WTC11 (cell line): ENCODE measurements at regions not wholly inside any gene's neighbourhood (a gene's known extent, or its start where the extent isn't known, plus 50 kb on each side); places are given as distances from the start of the nearest gene placed in this dataset.

Experiments
- ATAC-seq: fragments of 200-7000 bp; cut with Tn5 transposase; 2 replicates; pipeline ENCODE4 v1.10.0; 2021; ENCODE audit warnings: mild to moderate bottlenecking, moderate library complexity
- CTCF ChIA-PET: fragments of 300-600 bp; sonication (Branson Sonifier 250); formaldehyde crosslinking; loops from one replicate; lab custom pipeline; 2021; ENCODE audit warnings: antibody characterized with exemption; lab: Charles Lee
- POLR2A ChIA-PET: fragments of 350-600 bp; sonication (Branson Sonifier 250); formaldehyde crosslinking; loops from one replicate; lab custom pipeline; 2021; ENCODE audit warnings: antibody characterized with exemption; lab: Charles Lee
- DNase-seq: peaks from one replicate; pipeline ENCODE4 v3.0.0; 2021; ENCODE audit warnings: low spot score
- H3K27ac Mint-ChIP-seq: 2 replicates; pipeline ENCODE4 v1.8.0; 2021; ENCODE audit warnings: mixed read lengths
- H3K27me3 Mint-ChIP-seq: 2 replicates; pipeline ENCODE4 v1.8.0; 2021; ENCODE audit warnings: low read depth, mild to moderate bottlenecking, moderate library complexity, mixed read lengths
- H3K36me3 Mint-ChIP-seq: 2 replicates; pipeline ENCODE4 v1.8.0; 2021; ENCODE audit warnings: mixed read lengths
- H3K4me1 Mint-ChIP-seq: 2 replicates; pipeline ENCODE4 v1.8.0; 2022; ENCODE audit warnings: mixed read lengths
- H3K4me3 Mint-ChIP-seq: 2 replicates; pipeline ENCODE4 v1.8.0; 2021; ENCODE audit warnings: mild to moderate bottlenecking, moderate library complexity, mixed read lengths
- H3K9me3 Mint-ChIP-seq: 2 replicates; pipeline ENCODE4 v1.8.0; 2021; ENCODE audit warnings: mixed read lengths
- ATF1 ChIP-seq: sonication (generic); formaldehyde crosslinking; IDR thresholded peaks from 2 replicates; pipeline ENCODE4 v1.8.1; 2023; ENCODE audit warnings: mild to moderate bottlenecking, moderate library complexity, missing genetic modification reagents
- CREM ChIP-seq: sonication (generic); formaldehyde crosslinking; IDR thresholded peaks from 2 replicates; pipeline ENCODE4 v1.8.1; 2022; ENCODE audit warnings: mild to moderate bottlenecking, missing genetic modification reagents, moderate library complexity
- EMX1 ChIP-seq: fragments of 250-450 bp; sonication (Bioruptor Pico); IDR thresholded peaks from 2 replicates; pipeline ENCODE4 v1.8.0; 2021; ENCODE audit warnings: mild to moderate bottlenecking
- FOXJ3 ChIP-seq: sonication (generic); formaldehyde crosslinking; IDR thresholded peaks from 2 replicates; pipeline ENCODE4 v1.9.0; 2021; ENCODE audit warnings: missing genetic modification reagents, mild to moderate bottlenecking, borderline replicate concordance
- HMGA2 ChIP-seq: fragments of 250-450 bp; sonication (Bioruptor Pico); IDR thresholded peaks from 2 replicates; pipeline ENCODE4 v1.4.0; 2021; ENCODE audit warnings: mild to moderate bottlenecking, moderate library complexity
- IRF1 ChIP-seq: sonication (generic); formaldehyde crosslinking; IDR thresholded peaks from 2 replicates; pipeline ENCODE4 v1.8.0; 2023; ENCODE audit warnings: missing genetic modification reagents
- IRF2 ChIP-seq: sonication (generic); formaldehyde crosslinking; IDR thresholded peaks from 2 replicates; pipeline ENCODE4 v1.8.0; 2022; ENCODE audit warnings: low read depth, missing genetic modification reagents, borderline replicate concordance
- KAT7 ChIP-seq: sonication (generic); formaldehyde crosslinking; IDR thresholded peaks from 2 replicates; pipeline ENCODE4 v1.8.1; 2023; ENCODE audit warnings: missing genetic modification reagents, mild to moderate bottlenecking, borderline replicate concordance
- NR3C1 ChIP-seq: sonication (generic); formaldehyde crosslinking; conservative IDR thresholded peaks from 2 replicates; pipeline ENCODE4 v1.8.1; 2023; ENCODE audit warnings: low read depth, mild to moderate bottlenecking, missing genetic modification reagents
- OVOL2 ChIP-seq: fragments of 250-450 bp; sonication (Bioruptor Pico); IDR thresholded peaks from 2 replicates; pipeline ENCODE4 v1.9.0; 2021; ENCODE audit warnings: mild to moderate bottlenecking, borderline replicate concordance
- SMAD4 ChIP-seq: sonication (generic); formaldehyde crosslinking; IDR thresholded peaks from 2 replicates; pipeline ENCODE4 v1.8.0; 2022; ENCODE audit warnings: mild to moderate bottlenecking, missing genetic modification reagents
- SP1 ChIP-seq: sonication (generic); formaldehyde crosslinking; conservative IDR thresholded peaks from 2 replicates; pipeline ENCODE4 v1.8.1; 2022; ENCODE audit warnings: missing genetic modification reagents
- STAT6 ChIP-seq: sonication (generic); formaldehyde crosslinking; conservative IDR thresholded peaks from 2 replicates; pipeline ENCODE4 v1.8.1; 2023; ENCODE audit warnings: mild to moderate bottlenecking, low read depth, missing genetic modification reagents, moderate library complexity
- TEAD1 ChIP-seq: sonication (generic); formaldehyde crosslinking; IDR thresholded peaks from 2 replicates; pipeline ENCODE4 v1.8.0; 2022; ENCODE audit warnings: mild to moderate bottlenecking, missing genetic modification reagents
- TEAD4 ChIP-seq: sonication (generic); formaldehyde crosslinking; IDR thresholded peaks from 2 replicates; pipeline ENCODE4 v1.8.0; 2022; ENCODE audit warnings: mild to moderate bottlenecking, missing genetic modification reagents
- ZBTB43 ChIP-seq: sonication (generic); formaldehyde crosslinking; IDR thresholded peaks from 2 replicates; pipeline ENCODE4 v1.8.1; 2023; ENCODE audit warnings: mild to moderate bottlenecking, missing genetic modification reagents
- ZNF232 ChIP-seq: sonication (generic); formaldehyde crosslinking; IDR thresholded peaks from 2 replicates; pipeline ENCODE4 v1.8.0; 2022; ENCODE audit warnings: mild to moderate bottlenecking, missing genetic modification reagents
- ZNF396 ChIP-seq: fragments of 250-450 bp; sonication (Bioruptor Pico); IDR thresholded peaks from 2 replicates; pipeline ENCODE4 v1.8.0; 2021; ENCODE audit warnings: mild to moderate bottlenecking, moderate library complexity, borderline replicate concordance
- ZNF416 ChIP-seq: fragments of 250-450 bp; sonication (Bioruptor Pico); IDR thresholded peaks from 2 replicates; pipeline ENCODE4 v1.9.0; 2021; ENCODE audit warnings: mild to moderate bottlenecking, inconsistent platforms
- ZSCAN18 ChIP-seq: fragments of 250-450 bp; sonication (Bioruptor Pico); IDR thresholded peaks from 2 replicates; pipeline ENCODE4 v2.1.2; 2022; ENCODE audit warnings: mild to moderate bottlenecking, moderate library complexity
- TF ChIP-seq, protein P1 (sequence below): sonication (generic); formaldehyde crosslinking; IDR thresholded peaks from 2 replicates; pipeline ENCODE4 v1.8.1; 2022; ENCODE audit warnings: mild to moderate bottlenecking, moderate library complexity, missing genetic modification reagents
- TF ChIP-seq, protein P2 (sequence below): sonication (generic); formaldehyde crosslinking; IDR thresholded peaks from 2 replicates; pipeline ENCODE4 v1.8.0; 2022; ENCODE audit warnings: missing genetic modification reagents

DNA sequence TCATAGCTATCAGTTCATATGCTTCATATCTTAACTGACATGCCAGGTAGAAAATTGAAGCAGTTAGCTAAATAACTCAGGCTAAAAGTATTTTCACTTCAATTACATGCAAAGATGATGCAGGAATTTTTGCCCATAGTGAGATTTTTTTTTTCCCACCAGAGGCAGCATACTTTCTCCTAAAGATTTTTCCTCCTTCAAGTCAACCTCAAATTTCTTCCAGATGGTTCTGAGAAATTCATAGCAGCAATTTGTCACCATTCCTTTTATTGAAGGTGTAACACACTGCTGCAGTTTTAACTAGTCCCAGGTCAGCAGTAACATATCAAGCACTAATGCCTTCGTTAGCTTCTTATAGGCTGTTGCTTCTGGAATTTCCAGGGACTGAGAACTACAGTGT is 141.9 kb downstream of the SUCLA2 start (continued):
- TF ChIP-seq KAT7 (CRISPR knock-in tag) (no peak), FOXJ3 (CRISPR knock-in tag) (no peak), ZNF232 (CRISPR knock-in tag) (no peak)

GRCh38 chr13:47858042-47859025 is 142.7 kb downstream of the SUCLA2 start:
- H3K4me3 Mint-ChIP-seq, result no peak overlapping the region
- H3K27ac Mint-ChIP-seq, result no peak overlapping the region
- ChIA-PET POLR2A (no interaction called here), CTCF (no interaction called here)
- no peaks in the 10 kb centered on the region for H3K9me3 Mint-ChIP-seq
- no peaks in the 10 kb centered on the region for H3K36me3 Mint-ChIP-seq
- peaks cover 3% of the 10 kb centered on the region; the same call in 1 of the 2 replicates for H3K27me3 Mint-ChIP-seq
- DNase-seq (no peak), ATAC-seq (no peak)
- peaks cover 15% of the 10 kb centered on the region for H3K4me1 Mint-ChIP-seq
- no peak for TF ChIP-seq OVOL2 (CRISPR knock-in tag)
- no peak for TF ChIP-seq SP1 (CRISPR knock-in tag)
- no peak for TF ChIP-seq SMAD4 (CRISPR knock-in tag)
- no peak for TF ChIP-seq IRF2 (CRISPR knock-in tag)
- TF ChIP-seq TEAD1 (CRISPR knock-in tag), result no peak
- TF ChIP-seq ZNF416 (CRISPR knock-in tag), result no peak
- no peak for TF ChIP-seq KAT7 (CRISPR knock-in tag)
- TF ChIP-seq ZBTB43 (CRISPR knock-in tag), result no peak
- no peak for TF ChIP-seq CREM (CRISPR knock-in tag)
- no peak for TF ChIP-seq ZNF232 (CRISPR knock-in tag)
- TF ChIP-seq, protein P1, sequence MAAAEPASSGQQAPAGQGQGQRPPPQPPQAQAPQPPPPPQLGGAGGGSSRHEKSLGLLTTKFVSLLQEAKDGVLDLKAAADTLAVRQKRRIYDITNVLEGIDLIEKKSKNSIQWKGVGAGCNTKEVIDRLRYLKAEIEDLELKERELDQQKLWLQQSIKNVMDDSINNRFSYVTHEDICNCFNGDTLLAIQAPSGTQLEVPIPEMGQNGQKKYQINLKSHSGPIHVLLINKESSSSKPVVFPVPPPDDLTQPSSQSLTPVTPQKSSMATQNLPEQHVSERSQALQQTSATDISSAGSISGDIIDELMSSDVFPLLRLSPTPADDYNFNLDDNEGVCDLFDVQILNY, result no peak
- TF ChIP-seq ZSCAN18 (CRISPR knock-in tag), result no peak
- no peak for TF ChIP-seq TEAD4 (CRISPR knock-in tag)
- no peak for TF ChIP-seq STAT6 (CRISPR knock-in tag)
- no peak for TF ChIP-seq ATF1 (CRISPR knock-in tag)

- no peak overlapping the region for H3K4me3 Mint-ChIP-seq
- CTCF ChIA-PET, result interaction anchor here (0.5 kb wide), 1 partner anchor 82 kb away, joined by 3 read pairs; no protein-coding TSS in a partner anchor
- H3K36me3 Mint-ChIP-seq, result no peaks in the 10 kb centered on the region; the same call in 1 of the 2 replicates
- H3K4me1 Mint-ChIP-seq, result peaks cover 7% of the 10 kb centered on the region
- peaks cover 24% of the 10 kb centered on the region for H3K9me3 Mint-ChIP-seq
- no peak overlapping the region for H3K27ac Mint-ChIP-seq
- DNase-seq (no peak), ATAC-seq (no peak)
- POLR2A ChIA-PET, result no interaction called here
- peaks cover 2% of the 10 kb centered on the region; the same call in 1 of the 2 replicates for H3K27me3 Mint-ChIP-seq
- no peak for TF ChIP-seq NR3C1 (CRISPR knock-in tag)
- no peak for TF ChIP-seq ZNF396 (CRISPR knock-in tag)
- no peak for TF ChIP-seq KAT7 (CRISPR knock-in tag)
- TF ChIP-seq IRF1 (CRISPR knock-in tag), result no peak
- TF ChIP-seq HMGA2 (CRISPR knock-in tag), result no peak
- TF ChIP-seq ATF1 (CRISPR knock-in tag), result no peak
- no peak for TF ChIP-seq EMX1
- TF ChIP-seq, protein P2, sequence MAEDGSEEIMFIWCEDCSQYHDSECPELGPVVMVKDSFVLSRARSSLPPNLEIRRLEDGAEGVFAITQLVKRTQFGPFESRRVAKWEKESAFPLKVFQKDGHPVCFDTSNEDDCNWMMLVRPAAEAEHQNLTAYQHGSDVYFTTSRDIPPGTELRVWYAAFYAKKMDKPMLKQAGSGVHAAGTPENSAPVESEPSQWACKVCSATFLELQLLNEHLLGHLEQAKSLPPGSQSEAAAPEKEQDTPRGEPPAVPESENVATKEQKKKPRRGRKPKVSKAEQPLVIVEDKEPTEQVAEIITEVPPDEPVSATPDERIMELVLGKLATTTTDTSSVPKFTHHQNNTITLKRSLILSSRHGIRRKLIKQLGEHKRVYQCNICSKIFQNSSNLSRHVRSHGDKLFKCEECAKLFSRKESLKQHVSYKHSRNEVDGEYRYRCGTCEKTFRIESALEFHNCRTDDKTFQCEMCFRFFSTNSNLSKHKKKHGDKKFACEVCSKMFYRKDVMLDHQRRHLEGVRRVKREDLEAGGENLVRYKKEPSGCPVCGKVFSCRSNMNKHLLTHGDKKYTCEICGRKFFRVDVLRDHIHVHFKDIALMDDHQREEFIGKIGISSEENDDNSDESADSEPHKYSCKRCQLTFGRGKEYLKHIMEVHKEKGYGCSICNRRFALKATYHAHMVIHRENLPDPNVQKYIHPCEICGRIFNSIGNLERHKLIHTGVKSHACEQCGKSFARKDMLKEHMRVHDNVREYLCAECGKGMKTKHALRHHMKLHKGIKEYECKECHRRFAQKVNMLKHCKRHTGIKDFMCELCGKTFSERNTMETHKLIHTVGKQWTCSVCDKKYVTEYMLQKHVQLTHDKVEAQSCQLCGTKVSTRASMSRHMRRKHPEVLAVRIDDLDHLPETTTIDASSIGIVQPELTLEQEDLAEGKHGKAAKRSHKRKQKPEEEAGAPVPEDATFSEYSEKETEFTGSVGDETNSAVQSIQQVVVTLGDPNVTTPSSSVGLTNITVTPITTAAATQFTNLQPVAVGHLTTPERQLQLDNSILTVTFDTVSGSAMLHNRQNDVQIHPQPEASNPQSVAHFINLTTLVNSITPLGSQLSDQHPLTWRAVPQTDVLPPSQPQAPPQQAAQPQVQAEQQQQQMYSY (CRISPR knock-in tag), result no peak
These were observed 147.8 kb downstream of the SUCLA2 start for GRCh38 chr13:47853236-47853635.
